ENCODE measurements at regions not wholly inside any gene's neighbourhood (a gene's known extent, or its start where the extent isn't known, plus 50 kb on each side); places are given as distances from the start of the nearest gene placed in this dataset.

DNA sequence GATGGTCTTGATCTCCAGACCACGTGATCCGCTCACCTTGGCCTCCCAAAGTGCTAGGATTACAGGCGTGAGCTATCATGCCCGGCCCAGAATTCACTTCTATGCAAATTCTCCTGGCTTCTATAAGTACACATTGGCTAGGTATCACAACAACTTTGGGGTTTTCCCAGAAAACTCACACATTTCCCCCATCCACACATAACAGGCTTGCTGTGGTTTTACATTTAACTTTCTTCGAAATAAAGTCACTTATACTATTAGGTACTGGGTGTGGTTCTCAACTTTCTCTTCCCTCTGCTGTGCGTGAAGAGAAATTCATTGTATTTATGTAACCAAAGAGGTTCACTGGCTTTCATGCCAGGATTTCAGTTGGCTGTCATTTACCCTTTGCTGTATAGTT, 439.4 kb upstream of the CWC22 start:
- no peak for ATAC-seq

DNA sequence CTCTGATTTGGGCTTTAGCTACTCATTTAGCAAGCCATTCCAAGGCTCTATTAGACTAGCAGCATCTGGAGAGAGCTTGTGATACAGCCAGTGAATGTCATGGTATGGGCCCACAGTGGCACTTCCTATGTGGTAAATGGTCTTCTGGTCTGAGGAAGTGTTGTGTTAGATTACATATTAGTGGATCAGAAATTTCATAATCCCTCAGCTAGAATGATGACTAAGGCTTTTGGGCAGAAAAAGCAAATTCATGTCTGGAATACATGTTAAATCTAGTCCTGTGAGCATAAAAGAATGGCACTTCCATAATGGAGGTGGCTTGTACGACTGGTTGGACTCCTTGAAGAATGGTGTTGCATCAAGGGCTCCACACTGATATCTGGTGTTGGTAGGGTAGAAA, 436.8 kb upstream of the CWC22 start:
- ATAC-seq, result peak; percentile 66

DNA sequence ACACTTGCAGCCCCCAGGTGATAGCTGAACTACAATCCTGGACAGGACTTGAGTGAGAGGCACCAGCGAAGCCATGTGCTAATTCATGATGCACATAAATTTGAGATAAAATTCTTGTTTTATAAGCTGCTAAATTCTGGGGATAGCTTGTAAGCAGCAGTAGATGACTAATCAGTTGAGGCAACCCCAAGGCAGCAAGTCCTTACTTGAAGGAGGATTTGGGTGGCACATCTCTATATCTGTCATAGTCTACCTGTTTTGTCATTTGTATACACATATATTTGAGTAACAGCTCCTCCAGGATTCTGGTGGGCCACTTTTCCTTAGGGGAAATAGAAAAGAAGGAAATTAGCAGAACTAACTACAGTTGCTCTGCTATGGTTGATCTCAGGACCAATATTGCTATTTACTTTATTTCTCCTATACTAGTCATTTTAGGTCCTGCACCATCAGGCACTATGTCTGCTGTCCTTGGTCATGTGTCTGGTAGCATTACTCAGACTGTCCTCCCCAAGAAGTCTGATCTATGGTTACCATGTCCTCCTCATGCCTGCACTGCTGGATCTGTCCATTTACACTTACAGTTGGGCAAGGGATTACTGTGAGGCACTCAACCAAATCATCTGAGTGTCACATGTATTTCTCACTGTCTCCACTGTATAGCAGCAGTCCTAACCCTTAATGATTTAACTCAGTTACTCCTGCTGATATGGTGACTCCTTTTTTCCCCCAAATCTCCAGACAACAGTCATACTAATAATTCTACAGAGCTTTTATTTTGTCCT, 436.0 kb upstream of the CWC22 start:
- peak; percentile 88 for ATAC-seq

DNA sequence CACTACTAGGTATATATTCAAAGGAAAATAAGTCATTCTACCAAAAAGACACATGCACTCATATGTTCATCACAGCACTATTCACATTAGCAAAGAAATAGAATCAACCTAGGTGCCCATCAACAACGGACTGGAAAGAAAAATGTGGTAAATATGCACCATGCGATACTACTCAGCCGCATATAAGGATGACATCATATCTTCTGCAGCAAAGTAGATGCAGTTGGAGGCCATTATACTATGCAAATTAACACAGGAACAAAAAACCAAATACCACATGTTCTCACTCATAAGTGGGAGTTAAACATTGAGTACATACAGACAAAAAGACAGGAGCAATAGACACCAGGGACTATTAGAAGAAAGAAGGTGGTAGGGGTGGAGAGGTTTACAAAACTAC, 412.1 kb upstream of the CWC22 start:
- ATAC-seq, result no peak

DNA sequence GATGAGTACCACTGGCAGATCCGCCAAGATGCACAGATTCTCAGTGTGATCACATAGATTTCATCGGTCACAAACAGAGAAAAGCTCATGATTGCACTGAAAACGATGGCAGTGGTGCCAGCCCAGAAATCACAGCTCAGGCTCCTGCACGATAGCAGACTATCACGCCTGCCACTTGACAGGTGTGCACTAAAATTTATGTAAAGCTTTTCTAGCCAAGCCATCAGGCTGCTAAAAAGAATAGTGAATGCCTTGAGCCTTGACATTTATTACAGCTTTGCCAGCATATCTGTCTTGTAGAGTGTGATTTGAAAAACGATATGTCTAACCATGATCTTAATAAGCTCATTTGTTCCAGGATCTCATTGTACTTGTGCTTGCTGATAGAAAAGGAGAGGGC, 409.5 kb upstream of the CWC22 start:
- no peak for ATAC-seq

DNA sequence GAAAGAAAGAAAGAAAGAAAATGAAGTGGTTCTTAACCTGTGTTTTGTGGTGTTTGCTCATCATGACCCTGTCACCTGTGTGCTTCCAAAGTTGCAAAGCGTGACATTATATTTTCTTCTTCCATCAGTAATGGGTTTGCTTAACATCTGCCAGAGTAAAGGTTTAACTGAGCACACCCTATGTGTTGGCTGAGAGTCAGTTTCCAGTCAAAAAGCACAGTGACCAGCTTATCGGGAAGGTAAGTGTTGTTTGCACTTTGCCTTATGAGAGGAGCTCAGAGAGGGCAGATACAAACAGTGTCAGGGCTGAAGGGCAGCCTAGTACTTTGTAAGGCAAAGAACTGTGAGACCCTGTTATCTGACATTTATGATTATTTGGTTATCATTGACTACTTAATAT, 406.2 kb upstream of the CWC22 start:
- ATAC-seq, result no peak

DNA sequence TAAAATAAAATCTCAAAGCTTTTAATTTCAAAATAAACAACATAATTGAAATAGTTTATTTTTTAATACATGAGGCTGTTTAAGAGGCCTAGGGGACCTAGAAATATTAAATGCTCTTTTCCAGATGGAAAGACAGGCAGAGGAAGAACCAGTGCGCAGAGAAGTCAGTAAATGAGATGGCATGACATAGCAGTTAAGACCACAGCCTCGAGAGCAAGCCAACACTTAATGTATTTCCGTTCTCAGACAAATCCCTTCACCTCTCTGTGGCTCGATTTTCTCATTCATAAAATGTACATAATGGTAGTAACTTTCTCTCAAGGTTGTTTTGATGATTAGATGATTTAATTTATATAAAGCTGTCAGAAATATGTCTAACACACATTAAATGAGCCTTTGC, 405.1 kb upstream of the CWC22 start:
- ATAC-seq, result no peak

DNA sequence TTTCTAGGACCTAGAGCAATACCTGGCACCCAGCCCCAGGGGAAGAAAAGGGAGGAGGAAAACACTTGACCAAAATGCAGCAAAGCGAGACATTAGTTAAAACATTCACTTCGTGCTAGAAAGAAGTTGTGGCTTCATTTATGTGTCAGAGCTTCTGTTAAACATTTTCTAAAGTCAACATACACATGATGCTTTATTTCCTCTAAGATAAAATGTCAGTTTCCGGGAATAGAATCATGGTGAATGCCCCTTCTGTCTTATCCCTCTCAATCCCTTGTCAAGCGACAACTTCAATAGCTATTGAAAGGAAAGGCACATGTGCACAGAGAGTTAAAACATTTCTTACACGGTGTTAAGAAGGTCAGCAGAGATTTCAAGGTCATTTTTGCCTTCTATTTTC, 404.6 kb upstream of the CWC22 start:
- no peak for ATAC-seq

DNA sequence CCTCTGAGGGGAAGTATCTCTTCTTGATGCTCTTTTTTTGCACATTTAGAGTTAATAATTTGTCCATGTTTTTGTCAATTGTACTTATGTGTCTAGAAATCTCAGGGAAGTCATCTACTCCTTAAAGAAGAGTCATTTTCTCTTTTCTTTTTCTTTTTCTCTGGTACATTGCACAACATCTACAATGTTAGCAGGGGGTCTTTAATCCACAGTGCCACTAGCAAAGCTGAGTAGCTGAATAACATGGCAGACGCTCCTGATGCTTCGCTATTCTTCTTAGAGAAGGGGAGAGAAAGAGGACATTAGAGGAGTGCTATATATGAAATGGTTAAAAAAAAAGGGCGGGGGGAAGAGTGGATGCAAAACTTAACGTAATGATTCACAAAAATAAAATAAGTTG, 399.6 kb upstream of the CWC22 start:
- no peak for ATAC-seq

DNA sequence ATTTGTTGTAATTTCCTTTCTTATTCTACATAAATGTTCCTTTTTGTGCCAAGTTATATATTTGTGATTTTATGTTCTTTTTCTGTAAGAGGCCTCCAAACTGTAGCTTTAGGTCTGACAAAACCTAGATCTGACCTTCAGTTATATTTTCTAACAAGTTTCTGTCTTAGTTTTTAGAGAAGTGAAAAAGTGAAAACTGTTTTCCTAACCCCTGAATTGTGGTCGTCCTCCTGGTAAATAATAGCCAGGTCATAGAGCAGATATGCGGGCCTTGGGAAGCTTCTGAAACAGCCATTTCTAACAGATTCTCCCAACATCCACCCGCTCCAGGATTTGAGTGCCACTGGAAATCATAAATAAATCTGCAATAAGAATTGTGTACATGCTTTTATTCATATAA, 398.4 kb upstream of the CWC22 start:
- no peak for ATAC-seq

DNA sequence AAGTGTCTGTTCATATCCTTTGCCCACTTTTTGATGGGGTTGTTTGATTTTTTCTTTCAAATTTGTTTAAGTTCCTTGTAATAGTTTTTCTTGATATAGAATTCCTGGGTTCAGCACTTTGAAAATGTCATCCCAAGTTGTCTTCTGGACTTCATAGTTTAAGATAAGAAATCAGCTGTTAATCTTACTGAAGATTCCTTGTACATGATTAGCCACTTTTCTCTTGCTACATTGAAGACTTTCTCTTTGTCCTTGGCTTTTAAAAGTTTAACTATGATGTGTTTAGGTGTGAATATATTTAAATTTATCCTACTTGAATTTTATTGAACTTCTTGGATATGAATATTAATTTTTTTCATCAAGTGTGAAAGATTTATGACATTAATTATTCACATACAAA, 387.2 kb upstream of the CWC22 start:
- no peak for ATAC-seq

DNA sequence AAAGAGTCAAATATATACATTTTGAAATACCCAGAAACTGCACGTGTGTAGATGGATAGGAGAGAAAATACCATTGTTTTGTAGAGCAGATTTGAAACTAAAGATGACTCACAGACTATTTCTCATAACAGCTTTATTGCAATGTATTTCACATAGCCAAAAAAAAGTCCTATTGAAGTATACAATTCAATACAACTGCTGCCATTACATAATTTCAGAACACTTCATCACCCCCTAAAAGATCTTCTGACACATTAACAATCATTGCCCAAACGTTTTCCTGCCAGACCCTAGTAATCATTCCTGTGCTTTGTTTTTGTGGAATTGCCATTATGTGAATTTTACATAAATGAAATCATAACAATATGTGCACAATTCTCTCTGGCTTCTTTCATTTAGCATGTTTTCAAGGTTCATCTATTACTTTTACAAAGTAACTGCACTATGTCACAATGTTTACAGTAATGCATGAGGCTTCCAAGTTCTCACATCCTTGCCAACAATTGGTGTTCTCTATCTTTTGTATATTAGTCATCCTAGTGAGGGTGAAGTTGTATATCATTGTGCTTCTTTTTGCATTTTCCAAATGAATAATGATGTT, 378.6 kb upstream of the CWC22 start:
- peak; percentile 62 for ATAC-seq

DNA sequence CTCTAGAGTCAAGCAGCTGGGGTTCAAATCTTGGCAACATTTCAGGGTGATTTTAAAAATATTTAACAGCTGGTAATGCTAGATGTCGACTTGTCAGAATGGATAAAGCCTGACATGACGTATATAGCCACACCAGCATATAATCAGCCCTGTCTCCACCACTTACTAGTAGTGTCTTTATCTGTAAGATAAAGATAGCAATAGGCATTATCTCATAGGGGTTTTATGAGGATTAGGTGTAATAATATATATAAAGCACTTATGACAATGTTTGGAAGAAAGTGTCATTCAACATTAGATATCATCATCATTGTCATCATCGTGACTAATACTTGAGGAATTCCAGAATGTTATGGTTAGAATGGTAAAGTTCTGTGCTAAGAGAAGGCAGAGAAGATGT, 369.0 kb upstream of the CWC22 start:
- no peak for ATAC-seq

DNA sequence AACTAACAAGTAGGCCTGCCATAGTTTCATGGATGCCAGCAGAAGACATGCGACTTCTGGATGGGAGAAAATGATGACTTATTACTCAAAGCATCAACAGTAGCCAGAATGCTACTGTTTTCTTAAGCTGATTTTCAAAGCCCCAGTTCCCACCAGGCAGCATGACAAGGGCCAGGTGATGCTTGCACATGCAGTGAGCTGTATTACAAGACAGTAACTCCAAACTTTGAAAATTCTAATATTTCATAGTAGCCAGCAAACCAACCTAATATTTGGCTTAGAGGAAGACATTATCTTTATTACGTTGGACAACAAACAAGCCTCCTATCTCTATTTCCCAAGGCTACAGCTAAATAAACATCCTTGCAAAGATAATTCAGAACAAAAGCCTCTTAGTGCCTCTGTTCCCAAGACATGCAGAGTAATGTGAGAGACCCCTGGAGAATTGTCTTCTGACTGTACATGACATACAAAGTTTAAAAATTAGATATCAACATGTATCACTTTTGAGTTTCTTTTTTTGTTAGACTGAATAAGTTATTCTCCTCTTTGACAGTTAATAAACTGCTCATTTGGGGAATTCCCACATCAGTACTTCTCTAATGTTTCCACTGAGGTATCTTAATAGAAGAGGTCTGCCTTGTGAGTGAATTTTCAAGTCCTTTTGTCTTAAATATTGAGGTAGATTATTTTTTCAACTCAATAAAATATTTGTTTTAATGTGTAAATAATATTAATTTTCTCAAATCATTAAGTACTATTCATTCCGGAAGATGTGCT, 367.6 kb upstream of the CWC22 start:
- no peak for ATAC-seq

DNA sequence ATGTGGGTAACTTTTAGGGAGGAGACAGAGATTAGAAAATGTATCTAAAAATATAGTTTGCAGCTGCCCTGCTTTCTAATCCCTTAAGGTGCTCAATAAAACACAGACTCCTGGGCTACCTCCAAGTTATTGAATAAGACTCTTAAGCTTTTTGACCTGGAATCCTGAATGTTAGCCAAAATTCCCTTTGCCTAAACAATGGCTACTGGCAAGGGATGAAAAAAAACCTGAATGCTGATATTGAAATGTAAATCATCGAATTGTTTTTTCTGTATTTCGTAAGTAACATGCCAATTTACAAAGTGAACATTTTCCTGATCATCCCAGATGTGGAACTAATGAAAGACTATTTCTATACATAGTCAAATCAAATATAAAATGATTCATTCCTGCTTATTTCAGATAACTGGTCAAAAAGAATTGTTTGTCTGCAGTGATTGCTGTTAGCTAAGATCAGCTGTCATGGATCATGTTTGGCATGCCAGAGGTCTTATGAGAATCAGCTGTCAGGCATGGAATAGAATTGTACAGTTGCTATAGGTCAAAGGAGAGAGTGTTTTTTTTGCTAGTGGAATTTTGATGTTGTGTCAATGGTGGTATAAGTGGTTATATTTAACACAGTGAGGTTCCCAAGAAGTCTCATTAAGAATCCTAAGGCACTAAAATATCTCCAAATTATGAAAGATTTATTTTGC, 363.6 kb upstream of the CWC22 start:
- no peak for ATAC-seq

DNA sequence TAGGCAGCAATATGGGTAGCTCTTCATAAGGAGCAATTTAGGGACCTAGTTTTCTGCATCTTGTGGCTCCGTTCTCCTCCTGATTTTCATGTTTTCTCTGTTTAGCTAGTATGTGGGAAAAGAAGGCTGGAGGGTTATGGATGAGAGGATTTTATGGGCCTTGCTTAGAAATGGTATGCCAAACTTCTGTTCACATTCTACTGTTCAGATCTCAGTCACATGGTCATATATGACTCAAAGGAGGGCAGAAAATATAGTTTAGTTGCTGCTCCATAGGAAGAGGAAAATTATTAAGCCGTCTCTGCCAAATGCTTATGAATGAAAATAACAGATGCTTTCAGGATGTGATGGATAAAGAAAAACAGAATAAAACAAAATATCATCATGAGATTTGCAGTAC, 361.8 kb upstream of the CWC22 start:
- no peak for ATAC-seq

DNA sequence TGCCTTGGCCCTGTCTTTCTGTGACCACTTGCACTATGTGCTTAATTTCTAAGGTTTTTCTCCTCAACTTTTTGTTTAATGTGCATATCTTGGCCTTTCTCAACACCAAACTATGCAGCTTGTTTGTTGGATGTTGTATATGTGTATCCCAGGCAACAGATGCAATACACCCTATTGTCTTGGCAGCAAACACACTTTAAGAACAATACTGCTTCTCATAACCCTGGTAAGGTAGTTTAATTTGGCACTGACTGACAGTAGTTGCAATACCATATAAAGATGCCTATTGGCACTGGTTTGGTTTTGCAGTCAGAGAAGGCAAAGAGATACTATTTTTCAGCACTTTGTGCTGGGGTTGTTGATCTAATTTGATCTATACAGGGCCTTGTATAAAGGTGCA, 360.7 kb upstream of the CWC22 start:
- peak; percentile 68 for ATAC-seq

DNA sequence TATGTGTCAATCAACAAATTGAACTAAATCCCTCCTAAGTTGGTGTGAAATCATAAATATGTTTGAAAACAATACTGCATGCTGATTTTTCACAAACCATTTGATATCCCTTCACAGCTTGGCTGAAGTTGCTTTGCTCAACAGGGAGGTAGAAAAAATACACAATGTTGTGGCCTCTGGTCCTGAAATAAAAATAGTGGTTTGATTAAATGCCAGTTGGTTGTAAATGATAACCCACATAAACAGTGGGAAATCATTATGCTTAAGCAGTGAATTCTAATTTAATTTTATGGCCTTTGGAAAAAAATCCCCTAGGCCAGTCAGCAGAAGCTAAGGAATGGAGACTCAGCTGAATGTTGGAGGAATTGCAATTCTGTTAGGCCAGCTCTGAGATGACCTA, 359.4 kb upstream of the CWC22 start:
- ATAC-seq, result no peak

DNA sequence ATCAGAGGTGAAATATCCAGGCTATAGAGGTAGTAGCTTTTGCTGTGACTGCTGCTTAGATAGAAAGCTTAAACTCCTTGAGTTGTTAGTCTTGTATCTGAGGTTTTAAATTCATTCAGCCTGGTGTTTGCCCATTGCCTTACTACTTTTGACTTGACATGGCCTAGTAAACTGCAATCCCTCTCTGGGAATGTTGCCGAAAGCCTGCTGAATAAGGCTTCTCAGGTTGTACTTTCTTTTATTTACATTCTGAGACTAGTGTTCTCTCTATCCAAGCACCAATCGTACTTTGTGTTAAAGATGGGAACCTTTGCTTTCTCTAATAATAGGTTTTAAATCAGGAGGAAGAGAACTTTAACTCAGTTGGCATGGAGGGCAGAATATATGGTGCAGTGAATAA, 357.6 kb upstream of the CWC22 start:
- no peak for ATAC-seq

DNA sequence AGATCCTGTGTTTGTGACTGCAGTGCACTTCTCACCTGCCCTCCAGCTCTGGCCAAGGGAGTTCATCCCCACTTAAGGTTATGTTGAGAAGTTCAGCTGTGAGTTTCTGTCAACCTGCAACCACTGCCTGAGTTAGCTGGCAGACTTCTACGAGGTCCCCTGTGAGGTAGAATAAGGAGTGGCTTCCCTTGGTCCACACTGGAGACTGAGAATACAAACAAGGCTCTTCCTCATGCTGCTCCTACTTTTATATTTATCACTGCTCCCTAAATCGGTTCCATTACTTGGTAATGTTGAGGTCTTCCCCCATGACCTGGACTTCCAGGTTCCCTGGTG, 353.2 kb upstream of the CWC22 start:
- ATAC-seq, result no peak

DNA sequence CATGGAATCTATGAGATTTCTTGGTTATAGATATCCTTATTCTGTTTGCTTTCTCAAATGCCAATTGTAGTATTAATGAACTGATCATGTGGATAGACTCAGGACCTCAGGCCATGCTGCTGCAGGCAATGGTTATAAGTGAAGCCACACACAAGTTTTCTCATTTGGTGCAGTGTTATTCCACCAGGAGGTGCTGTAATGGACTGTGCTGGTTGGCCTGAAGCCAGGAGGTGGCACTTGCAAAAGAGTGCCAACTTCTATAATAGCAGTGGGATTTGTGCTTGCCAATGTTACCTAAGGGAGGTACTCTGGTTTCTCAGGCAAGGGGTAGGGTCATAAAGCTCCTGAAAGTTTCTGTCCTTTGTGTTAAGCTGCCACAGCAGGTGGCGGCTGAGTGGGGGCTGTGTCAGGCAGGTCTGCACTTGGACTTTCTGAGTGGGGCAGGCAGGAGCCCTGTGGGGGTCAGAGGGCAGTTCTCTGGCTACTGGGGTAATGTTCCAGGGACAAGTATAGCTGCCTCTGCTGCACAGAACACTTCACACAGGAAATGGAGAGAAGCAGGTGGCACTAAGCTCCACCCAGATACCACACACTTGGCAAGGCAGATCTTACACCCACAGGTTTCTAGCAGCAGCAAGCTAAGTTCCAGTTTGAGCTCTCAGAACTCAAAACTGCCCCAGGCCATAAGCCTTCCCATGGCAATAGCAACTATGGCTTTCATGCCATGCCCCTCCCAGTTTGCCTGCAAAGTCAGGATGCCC, 352.6 kb upstream of the CWC22 start:
- peak; percentile 93 for ATAC-seq

DNA sequence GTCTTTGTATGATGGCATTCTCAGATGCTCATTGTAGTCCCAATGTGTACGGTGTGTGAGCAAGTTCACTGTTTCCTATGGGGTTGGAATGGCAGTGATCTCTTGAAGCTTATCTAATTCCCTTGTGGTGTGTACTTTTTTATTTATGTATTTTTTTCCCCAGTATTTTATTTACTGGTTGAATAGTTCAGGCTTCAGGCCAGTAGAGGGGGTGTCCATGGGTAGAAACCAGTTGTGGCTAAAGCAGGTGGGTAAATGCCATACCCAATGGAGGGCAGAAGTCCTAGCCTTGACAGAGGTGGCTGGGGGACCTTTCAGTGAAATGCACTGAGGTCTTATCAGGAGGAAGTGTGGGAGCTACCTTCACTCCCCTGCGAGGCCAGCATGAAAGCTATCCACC, 351.4 kb upstream of the CWC22 start:
- no peak for ATAC-seq

DNA sequence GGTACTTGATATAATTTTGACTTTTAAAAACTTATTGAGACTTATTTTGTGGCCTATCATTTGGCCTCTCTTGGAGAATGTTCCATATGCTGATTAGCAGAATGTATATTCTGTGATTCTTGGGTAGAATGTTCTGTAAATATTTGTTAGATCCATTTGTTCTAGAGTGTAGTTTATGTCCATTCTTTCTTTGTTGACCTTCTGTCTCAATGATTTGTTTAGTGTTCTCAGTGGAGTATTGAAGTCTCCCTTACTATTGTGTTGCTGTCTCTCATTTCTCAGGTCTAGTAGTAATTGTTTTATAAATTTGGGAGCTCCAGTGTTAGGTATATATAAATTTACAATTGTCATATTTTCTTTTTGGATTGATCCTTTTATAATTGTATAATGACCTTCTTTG, 349.6 kb upstream of the CWC22 start:
- ATAC-seq, result no peak

Data from esophagus mucosa (tissue), 1 donor.